Kidney (tissue), 13 donors: ENCODE measurements at regions not wholly inside any gene's neighbourhood (a gene's known extent, or its start where the extent isn't known, plus 50 kb on each side); places are given as distances from the start of the nearest gene placed in this dataset.
A peak's percentile ranks its signal among the peaks of the same experiment; 100 is the strongest.

Source experiments
- DNase-seq, 5 donors: peaks; one replicate each; pipeline ENCODE4 v3.0.0-alpha.2; 2013 to 2020
- FAIRE-seq: peaks from 2 replicates; lab custom pipeline; 2012; peaks lifted over from hg19 to GRCh38; lab: Jason Lieb, UNC
- H3K27ac ChIP-seq, 2 donors: one replicate each; pipeline ENCODE4 v1.7.0; 2013; ENCODE audit warnings: low read depth in 2 of 2, low read length in 2 of 2, inconsistent platforms in 1 of 2
- H3K27me3 ChIP-seq: one replicate; pipeline ENCODE4 v1.7.1; 2013; ENCODE audit warnings: low read length, inconsistent platforms; ENCODE audit not compliant: control insufficient read depth, insufficient read depth
- H3K36me3 ChIP-seq, 3 donors: one replicate each; pipeline versions ENCODE4 v1.7.0 to v1.7.1; 2013; ENCODE audit warnings: low read length in 3 of 3, control low read depth in 1 of 3, inconsistent platforms in 1 of 3; ENCODE audit not compliant: insufficient read depth in 3 of 3, control insufficient read depth in 2 of 3
- H3K4me1 ChIP-seq, 3 donors: one replicate each; pipeline versions ENCODE4 v1.7.0 to v1.7.1; 2013; ENCODE audit warnings: low read length in 3 of 3, inconsistent platforms in 1 of 3, low read depth in 1 of 3; ENCODE audit not compliant: control insufficient read depth in 2 of 3, insufficient read depth in 2 of 3
- H3K4me3 ChIP-seq, 3 donors: one replicate each; pipeline versions ENCODE4 v1.7.0 to v1.8.1; 2013; ENCODE audit warnings: low read length in 3 of 3, control low read depth in 1 of 3, inconsistent platforms in 1 of 3
- H3K9ac ChIP-seq, 3 donors: one replicate each; pipeline versions ENCODE4 v1.7.0 to v1.7.1; 2013; ENCODE audit warnings: low read length in 3 of 3, control low read depth in 1 of 3, inconsistent platforms in 1 of 3
- H3K9me3 ChIP-seq, 3 donors: one replicate each; pipeline versions ENCODE4 v1.7.0 to v1.7.1; 2013; ENCODE audit warnings: low read length in 3 of 3, control low read depth in 1 of 3, inconsistent platforms in 1 of 3; ENCODE audit not compliant: control insufficient read depth in 2 of 3, insufficient read depth in 1 of 3
- CTCF ChIP-seq: IDR thresholded peaks from 3 replicates; pipeline ENCODE4 v1.5.1; 2012; ENCODE audit warnings: mild to moderate bottlenecking, moderate library complexity, borderline replicate concordance; ENCODE audit not compliant: insufficient read depth; ENCODE audit errors: extremely low read depth
- intact Hi-C: fragments of 100-400 bp; cut with DNase I; formaldehyde crosslinking; loops from one replicate; pipeline ENCODE4 v1.11.1; 2022
- donor health status: control.
- donor health status: control.
- donor health status: control.
- donor health status: control.
- donor health status: control.
- donor health status: DM: yes; HTN: yes; CAD: no.
- donor health status: Normal renal cell carcinoma (clear cell type).

- TF ChIP-seq CTCF, result no peak
- Histone ChIP-seq H3K27ac (no peak overlapping the region), H3K27me3 (no peaks in the 10 kb centered on the region), H3K9me3 (no peaks in the 10 kb centered on the region), H3K9ac (no peak overlapping the region), H3K36me3 (no peaks in the 10 kb centered on the region), H3K4me1 (no peaks in the 10 kb centered on the region), H3K4me3 (no peak overlapping the region)
- intact Hi-C loops, result no loop called here
- FAIRE-seq (no peak), DNase-seq (no peak)
Measured at GRCh38 chr4:123339507-123340380, 56.9 kb upstream of the SPRY1 start.

GRCh38 chr4:123340381-123340701, 56.3 kb upstream of the SPRY1 start:
- Histone ChIP-seq H3K9ac (no peak overlapping the region), H3K36me3 (no peaks in the 10 kb centered on the region), H3K4me1 (no peaks in the 10 kb centered on the region), H3K9me3 (no peaks in the 10 kb centered on the region), H3K4me3 (no peak overlapping the region), H3K27ac (no peak overlapping the region), H3K27me3 (no peaks in the 10 kb centered on the region)
- DNase-seq, result no peak
- TF ChIP-seq CTCF, result no peak
- intact Hi-C loops, result no loop called here
- FAIRE-seq, result no peak

GRCh38 chr4:123342498-123342897, 54.1 kb upstream of the SPRY1 start:
- intact Hi-C loops, result no loop called here
- no peak overlapping the region for H3K4me3 ChIP-seq
- no peak overlapping the region for H3K9ac ChIP-seq
- no peaks in the 10 kb centered on the region for H3K27me3 ChIP-seq
- TF ChIP-seq CTCF, result no peak
- no peaks in the 10 kb centered on the region for H3K9me3 ChIP-seq
- no peak for DNase-seq
- H3K4me1 ChIP-seq, result no peaks in the 10 kb centered on the region
- H3K27ac ChIP-seq, result peak overlapping the region; percentile 52 to 67
- no peaks in the 10 kb centered on the region for H3K36me3 ChIP-seq
- FAIRE-seq, result no peak
